ENCODE measurements at regions not wholly inside any gene's neighbourhood (a gene's known extent, or its start where the extent isn't known, plus 50 kb on each side); places are given as distances from the start of the nearest gene placed in this dataset.

DNA sequence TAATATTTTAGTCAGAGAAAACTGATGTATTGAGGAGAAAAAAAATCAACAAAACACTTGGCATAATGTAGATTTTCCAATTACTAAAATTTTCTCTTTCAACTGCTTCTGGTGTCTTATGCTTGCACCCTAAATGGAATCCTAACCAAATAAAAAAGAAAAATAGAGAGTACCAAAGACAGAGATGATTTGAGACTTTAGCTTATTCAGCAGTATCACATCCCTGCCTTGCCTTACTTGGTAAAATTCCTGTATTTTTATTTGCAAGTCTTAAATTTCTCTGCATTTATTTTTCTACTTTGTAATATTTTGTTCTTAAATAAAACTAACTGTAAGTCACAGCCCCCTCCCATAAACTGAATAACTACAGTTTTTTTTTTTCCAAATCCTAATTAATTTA, 950.5 kb upstream of the INTU start:
- no peak for DNase-seq (ENCODE audit: low spot score)

DNA sequence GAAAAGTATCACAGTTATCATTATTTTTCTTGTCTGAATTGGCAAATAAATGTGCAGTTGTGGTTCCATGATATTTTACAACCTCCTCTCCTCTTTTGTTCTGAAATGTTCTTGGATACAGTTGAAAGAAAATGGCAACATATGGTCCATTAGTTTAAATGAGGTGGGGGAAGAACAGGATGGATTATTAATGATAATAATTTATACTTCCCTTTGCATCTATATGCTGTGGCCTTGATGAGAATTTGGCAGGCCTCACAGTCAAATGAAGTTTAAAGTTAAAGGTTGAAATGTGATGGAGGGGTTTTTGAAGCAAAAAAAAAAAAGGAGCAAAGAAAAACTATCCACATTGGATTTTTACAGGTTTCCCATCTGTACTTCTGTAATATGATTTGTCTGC, 946.3 kb upstream of the INTU start:
- DNase-seq (ENCODE audit: low spot score): no peak

DNA sequence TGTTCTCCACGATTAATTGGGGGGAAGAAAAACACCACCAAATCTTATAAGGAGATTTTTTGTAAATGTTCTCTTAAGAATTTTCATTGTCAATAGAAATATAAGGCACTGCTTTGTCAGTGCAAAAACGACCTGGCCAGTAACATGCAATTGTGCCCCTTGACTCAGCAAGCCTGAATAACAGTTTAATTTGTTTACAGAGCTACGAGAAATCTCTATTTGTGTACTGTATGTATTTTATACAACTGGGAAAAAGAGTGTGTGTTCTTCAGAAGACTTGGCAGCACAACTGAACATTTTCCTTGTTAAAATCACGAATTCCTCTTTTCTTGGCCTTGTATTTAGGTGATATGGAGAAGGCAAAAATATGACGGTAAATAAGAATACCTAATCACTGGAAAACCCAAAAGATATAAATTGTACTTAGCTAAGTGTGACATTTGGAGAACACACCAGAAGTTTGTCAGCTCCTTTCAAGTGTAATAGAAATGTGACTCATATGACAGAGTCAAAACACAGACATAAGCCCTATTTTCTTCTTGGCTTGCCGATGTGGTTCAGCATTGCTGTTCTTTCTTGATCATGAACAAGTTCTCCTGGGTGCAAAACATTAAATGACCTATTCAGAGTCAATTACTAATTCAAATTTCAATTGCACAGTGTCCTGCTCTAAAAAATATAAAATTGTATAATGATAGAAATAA, 945.0 kb upstream of the INTU start:
- DNase-seq (ENCODE audit: low spot score): no peak

DNA sequence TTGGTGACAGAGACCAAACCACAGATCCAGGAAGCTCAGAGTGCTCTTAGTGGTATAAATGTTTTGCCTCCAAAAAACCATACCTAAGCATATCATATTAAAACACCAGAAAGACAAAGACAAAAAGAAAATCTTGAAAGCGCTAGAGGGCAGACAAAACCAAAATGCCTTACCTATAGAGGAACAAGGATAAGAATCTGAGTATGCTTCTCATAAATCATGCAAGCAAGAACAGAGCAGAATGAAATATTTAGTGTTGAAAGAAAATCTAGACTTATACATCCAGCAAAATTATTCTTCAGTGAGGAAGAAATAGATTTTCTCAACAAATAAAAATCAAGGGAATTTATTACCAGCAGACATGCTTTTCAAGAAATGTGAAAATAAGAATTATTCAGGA, 941.0 kb upstream of the INTU start:
- no peak for DNase-seq (ENCODE audit: low spot score)

DNA sequence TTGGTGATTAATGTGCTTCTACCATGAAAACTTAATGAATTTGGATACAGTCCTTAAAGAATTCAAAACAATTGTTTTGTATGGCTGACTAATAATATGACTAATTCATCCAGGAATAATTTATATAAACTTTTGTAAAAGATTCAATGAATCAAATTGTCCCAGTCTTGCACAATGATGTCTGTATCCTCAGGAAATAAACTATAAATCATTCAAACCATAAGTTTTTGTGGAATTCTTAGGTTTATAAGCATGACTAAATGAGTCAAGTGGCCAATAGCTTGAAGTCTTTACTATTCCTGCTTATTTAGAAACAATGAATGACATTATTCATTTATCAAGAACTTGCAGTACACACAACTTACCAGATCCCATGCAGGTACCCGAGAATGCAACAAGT, 935.0 kb upstream of the INTU start:
- no peak for DNase-seq (ENCODE audit: low spot score)

DNA sequence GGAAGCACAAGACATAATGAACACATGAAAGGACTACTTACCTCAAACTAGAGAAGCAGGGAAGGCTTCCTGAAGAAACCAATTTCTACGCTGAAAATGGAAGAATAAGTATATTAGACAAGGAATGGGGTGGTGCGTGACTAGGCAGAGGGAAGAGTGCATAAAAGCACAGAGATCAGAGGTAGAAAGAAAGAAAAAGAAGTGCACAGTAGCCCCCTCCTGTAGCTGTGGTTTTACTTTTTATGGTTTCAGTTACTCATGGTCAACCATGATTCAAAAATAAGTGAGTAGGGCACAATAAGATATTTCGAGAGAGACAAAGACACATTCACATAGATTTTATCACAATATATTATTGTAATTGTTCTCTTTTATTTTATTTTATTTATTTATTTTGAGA, 934.5 kb upstream of the INTU start:
- no peak for DNase-seq (ENCODE audit: low spot score)

DNA sequence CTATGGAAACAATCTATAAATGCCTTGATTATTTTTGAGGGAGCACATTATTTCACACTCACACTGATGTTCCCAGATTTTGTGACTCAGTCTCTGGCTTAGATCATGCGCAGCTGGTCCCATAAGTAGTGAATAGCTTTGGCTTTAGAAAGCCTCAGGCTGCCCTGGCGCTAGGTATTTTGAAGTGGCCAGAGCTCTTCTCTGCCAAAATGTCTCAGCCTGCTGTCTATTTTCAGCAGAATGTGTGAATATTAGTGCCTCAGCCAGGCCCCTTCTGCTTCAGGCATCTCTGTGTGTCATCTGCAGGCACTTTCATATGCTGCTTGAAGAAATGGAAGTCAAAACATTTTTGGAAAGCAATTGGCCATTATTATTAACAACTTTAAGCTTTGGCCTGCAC, 931.0 kb upstream of the INTU start:
- DNase-seq (ENCODE audit: low spot score): no peak

DNA sequence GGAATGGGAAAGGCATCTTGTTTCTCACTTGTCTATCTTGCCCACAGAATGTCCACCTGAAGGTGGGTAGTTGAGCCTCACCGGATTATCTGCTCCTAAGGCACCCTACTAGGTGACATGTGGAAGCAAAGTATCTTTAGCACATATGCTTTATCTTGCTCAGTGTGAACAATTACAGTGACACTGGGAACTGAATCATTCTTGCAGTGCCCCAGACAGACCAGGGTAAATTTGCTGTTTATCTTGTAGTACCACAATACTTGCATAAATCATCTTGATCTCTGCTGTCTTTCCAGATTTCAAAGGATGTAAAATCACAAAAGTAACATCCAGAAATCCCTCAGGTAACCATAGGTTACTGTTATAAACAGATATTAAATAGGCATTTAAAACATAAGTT, 930.0 kb upstream of the INTU start:
- no peak for DNase-seq (ENCODE audit: low spot score)

DNA sequence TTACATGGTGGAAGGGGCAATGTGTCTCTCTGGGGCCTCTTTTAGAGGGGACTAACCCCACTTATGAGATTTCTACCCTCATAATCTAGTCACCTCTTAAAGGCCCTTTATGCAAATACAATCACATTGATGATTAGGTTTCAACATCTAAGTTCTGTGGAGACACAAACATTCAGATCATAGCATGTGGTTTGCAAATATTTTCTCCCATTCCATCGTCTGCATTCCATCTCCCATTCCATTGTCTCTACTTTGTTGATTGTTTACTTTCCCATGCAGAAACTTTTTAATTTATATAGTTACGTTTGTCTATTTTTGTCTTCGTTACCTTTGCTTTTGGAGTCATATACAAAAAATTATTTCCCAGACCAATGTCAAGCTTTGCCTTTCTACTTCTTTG, 927.5 kb upstream of the INTU start:
- DNase-seq (ENCODE audit: low spot score): no peak

DNA sequence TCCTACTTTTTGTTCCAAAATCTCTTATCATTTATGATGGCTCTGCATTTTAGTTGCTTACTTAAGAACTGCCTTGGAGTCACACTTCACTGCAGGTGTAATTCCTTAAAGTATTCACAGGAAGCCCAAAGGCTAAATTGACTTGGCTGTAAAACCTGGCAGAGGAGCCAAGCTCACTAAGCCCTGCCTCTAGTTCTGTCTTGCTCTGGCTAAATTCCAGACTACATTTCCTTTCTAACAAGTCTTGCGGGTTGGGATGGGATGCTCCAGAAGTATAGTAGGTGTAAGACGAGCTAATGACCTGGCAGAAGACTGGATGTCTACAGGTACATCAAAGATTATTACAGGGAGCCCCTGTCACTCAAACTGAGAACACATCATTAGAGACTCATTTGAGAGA, 924.0 kb upstream of the INTU start:
- no peak for DNase-seq (ENCODE audit: low spot score)

DNA sequence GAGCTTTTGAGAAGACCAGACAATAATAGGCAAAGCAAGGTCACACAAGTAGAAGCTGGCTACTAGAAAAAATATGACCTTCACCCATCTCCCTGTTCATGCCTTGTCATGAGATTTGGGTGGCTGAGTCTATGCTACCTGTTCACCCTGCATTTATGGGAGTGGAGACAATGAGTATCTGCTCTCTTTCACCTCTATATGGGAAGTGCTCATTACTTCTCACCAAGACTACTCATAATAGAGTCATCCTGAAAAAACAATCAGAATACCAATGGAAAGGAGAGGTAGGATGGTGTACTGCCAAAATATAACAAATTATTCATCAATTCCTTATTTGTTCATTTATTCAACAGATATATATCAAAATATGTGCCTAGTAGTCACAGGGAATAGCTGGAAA, 921.8 kb upstream of the INTU start:
- DNase-seq (ENCODE audit: low spot score): no peak

DNA sequence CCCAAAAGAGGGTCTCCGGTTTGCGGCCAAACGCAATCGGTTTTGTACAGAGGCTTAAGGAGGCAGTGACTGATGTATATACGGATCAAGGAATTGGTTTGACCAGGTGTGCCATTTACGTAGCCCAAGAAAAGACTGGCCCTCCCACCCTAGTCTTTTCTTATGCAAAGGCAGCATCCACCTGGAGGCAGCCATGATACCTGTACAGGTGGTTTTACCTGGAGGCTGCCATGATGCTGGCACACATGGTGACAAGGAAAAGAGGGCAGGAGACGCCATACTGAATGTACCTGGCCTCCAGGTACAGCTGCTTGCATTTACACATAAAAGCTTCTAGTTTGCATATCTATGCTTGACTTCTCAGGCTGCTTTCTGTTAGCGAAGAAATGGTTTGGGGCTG, 917.7 kb upstream of the INTU start:
- DNase-seq (ENCODE audit: low spot score): no peak

DNA sequence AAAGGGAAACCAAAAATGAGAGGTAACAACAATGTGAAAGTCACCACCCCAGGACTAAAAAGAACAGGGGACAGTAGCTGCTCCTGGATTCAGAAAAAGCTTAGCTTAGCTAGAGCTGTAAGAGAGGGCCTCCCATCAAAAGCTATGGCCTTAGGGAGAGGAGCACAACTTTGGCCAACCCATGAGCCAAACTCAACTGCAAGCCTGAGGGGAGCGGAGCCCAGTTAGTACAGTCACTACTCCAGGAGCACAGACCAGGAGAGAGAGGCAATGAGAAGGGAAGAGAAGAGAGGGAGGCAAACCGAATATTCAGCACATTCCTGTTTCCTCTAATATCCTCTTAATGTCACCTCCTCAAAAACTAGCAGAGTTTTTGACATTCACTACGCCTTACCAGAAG, 917.1 kb upstream of the INTU start:
- no peak for DNase-seq (ENCODE audit: low spot score)

DNA sequence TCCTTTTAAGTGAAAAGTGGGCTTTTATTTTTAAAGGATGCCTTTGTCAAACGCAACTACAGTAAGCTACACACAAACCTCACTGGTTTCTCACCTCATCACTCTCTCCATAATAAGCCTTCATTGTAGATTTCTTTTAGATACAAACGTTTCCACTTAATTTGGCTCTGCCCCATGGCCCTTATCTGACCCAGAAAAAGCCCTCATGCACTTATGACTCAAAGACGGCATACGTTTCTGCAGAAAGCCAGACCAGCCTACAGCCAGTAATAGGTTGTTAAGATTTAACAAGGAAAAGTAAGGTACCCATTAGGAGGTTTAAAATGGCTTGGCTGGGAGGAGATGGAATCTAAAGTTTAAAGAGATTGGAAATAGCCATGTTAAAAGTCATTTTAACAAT, 914.6 kb upstream of the INTU start:
- DNase-seq (ENCODE audit: low spot score): no peak

DNA sequence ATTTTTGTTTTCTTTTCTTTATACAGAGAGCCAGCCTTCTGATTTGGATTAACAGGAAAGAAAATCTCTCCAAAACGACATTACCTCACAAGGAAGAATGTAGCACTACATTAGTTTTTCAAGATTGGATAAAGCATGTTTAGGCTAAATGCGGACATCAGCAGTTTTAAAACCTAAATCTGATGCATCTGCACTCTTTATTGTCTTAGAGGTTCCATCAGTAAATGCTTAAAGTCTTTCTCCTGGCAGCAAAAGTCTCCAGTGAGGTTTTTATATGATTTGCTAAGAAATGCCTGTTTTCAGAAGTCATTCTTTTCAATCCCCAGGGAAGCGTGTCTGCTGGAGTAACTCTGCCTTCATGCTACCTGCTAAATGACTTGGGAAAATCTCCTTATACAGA, 912.9 kb upstream of the INTU start:
- DNase-seq (ENCODE audit: low spot score): no peak

DNA sequence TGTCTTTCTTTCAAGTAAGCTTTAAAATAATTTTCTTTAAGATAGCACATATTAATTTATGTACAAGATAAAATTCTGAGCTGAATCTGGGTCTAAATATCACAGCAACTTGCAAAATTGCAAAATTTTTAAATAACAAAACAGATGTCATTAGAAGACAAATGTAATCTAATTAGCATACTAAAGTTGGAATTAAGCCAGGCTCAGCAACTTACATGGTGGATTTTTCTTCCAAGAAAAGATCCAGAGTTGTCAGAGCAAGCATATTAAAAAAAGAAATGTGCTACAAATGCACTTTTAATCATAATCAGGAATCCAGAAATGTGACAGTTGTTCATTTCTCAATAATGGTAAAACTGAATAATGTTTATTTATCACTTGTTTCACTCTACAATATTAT, 906.9 kb upstream of the INTU start:
- DNase-seq (ENCODE audit: low spot score): no peak

DNA sequence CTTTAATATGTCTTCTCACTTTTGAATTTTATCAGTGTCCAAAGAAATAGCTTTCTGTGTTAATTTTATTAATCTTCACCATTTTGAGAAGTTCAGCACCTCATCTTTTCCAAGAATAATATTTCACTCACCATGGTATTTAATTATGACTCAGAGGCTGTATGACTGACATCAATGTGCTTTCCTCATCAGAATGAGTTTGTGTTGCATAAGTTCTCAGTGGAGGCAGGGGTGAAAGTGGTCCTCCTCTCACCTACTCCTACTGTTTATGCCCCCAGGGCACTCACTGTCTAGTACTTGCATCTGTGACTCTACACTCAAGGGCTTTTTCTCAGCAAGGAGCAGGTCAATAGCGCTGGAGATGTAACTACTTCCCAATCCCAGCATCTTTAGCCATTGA, 905.3 kb upstream of the INTU start:
- DNase-seq (ENCODE audit: low spot score): no peak

DNA sequence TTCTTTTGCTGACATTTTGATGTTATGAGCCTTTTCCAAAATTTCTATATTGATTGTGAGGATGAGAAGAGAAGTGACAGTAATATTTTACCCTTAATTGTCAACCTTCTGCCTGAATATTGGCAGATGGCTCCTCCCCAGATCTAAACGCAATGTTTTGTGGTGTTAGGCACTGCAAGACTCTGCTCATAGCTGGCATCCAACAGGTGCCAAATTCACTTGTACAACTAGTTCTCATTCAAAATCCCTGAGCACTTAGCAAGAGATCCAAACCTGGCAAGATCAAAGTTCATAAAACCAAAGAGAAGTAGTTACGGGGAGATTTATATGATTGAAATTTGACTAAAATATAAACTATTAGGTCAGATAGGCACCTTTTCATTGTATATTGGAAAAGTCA, 901.7 kb upstream of the INTU start:
- DNase-seq (ENCODE audit: low spot score): no peak

DNA sequence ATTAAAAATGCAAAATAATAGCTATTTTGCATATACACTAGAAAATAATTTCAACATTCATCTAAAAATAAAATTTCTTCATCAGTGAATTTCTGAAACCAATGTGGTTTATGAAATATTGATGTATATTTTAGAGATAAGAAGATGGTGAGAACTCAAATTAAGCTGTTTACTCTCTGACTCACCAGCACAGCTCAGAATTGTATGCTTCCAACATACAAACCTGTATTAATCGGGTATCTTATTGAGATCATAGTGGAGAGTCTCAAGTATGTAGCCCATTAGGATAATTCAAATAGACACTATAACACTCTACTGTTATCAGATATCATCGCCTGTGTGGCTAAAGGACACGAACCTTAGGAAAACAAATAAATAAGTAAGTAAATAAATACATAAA, 899.5 kb upstream of the INTU start:
- no peak for DNase-seq (ENCODE audit: low spot score)

DNA sequence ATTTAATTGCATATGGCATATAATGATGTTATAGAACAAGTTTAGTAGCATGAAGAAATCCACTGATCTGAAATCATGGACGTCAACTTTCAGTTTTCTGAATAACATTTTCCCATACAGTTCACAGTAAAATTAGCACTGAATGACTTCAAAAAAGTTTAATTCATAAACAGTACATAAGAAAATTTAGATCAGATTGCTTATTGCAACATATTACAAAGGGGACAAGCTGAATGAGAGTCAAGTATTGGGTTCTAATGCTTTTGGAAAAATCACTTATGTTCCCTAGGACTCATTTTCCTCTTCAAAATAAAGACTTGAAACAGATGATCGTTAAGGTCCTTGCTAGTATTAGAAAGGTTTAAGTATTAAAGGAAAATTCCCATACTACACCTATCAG, 898.3 kb upstream of the INTU start:
- DNase-seq (ENCODE audit: low spot score): no peak

DNA sequence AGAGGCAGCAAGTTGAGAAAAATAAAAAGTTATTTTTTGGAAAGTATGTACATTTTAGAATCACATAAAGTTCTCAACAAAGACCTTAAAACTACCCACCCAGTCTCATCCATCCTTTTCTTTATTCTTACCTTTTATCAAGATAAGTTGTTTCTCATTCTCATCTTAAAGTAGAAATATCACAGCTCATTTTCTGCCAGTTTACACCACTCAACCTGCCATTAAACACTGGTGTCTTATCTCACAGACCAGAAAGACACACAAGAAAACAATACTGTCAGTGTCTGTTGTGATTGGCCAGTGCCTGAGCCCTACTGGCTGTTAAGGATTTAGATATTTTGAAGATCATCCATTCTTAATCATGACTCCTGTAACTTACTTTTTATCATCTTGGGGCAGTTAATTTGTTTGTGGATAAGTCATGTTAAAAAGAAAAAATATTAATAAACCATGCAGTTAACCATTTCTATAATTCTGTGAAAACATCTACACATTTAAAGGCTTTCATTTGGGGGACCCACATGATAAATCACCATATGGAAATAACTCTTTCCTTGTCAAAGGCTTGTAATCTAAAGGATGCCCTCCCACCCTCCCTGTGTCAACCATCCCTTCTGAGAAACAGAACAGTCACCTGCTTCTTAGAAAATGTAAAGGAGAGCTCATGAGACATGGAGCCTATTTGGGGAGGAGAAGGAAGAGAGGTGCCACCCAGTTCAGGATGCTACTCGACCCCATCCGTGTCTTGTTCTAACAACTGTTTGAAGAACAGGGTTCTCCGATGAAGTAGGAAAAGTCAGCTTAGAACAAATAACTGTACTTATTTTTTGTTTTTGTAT, 897.2 kb upstream of the INTU start:
- no peak for DNase-seq (ENCODE audit: low spot score)

DNA sequence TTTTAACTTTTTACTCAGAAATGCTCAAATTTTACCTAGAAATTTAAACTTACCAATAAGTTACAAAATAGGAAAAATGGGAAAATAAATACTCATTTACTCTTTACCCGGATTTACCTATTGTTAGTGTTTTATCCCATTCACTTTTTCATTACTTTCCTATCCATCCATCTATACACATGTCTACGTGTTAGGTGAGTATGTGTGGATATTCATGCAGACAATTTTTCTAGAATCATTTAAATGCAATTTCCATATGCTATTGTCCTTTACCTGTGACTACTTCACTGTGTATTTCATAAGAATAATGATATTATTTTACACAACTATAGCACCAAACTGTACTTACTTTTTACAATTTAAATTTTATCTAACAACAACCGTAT, 896.6 kb upstream of the INTU start:
- DNase-seq (ENCODE audit: low spot score): no peak

DNA sequence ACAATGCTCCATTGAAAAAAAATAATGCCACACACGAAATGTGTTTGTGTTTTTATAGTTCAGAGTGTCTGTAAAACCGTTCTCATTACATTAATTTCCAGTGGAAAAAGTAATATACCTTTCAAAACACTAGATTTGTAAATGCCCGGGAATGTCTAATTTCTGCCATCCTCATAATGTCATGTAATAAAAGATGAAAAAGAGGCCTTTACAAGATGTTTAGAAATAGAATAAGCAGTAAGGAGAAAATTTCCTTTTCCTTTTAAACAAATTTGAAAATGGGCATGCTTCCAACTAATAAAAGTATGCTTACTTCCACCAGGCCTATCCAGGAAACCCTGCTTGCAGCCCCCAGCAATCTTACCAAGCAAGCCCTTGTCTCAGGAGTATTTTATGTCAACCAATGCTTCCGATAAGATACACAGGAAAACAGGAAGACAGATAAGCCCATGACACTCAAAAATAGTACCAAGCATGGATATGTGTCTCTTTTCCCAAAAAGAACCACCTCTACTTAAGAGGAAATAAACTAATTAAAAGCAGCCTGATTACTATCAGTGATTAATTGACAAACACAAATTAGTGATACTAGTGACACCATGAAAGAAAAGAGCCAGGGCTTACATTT, 894.7 kb upstream of the INTU start:
- no peak for DNase-seq (ENCODE audit: low spot score)

DNA sequence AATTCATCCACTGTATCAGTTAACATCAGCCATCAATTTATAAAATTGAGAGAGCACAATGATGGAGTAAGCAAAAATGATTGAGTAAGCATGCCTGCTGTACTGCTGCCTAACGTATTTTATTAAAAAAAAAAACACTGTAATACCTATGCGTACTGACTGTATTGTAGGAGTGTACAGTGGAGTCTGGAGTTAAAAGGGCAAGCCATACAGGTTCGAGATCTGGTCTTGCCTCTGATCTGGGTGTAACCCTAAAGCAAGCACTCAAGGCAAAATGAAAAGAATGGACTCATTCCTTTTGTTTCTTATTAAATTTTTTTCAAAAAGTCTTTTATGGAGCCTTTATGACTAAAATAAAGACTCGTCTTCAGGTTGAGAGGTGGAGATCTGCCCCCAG, 894.2 kb upstream of the INTU start:
- DNase-seq (ENCODE audit: low spot score): no peak

Measured in cerebellar cortex (tissue), 1 donor.